Ascending aorta (tissue), 2 donors: ENCODE measurements at regions not wholly inside any gene's neighbourhood (a gene's known extent, or its start where the extent isn't known, plus 50 kb on each side); places are given as distances from the start of the nearest gene placed in this dataset.

Experiments used
- DNase-seq, 2 donors: peaks; one replicate each; pipeline ENCODE4 v3.0.0-alpha.2; 2019; ENCODE audit warnings: low spot score in 2 of 2
- H3K27ac ChIP-seq, 2 donors: fragments of 200-600 bp; sonication (generic); one replicate each; pipeline ENCODE4 v1.5.1; 2016 to 2017; ENCODE audit warnings: mild to moderate bottlenecking in 1 of 2
- H3K27me3 ChIP-seq: fragments of 200-600 bp; sonication (generic); one replicate; pipeline ENCODE4 v1.5.1; 2017
- H3K36me3 ChIP-seq, 2 donors: fragments of 200-600 bp; sonication (generic); one replicate each; pipeline ENCODE4 v1.5.1; 2016
- H3K4me1 ChIP-seq, 2 donors: fragments of 200-600 bp; sonication (generic); one replicate each; pipeline ENCODE4 v1.5.1; 2016 to 2017; ENCODE audit warnings: mild to moderate bottlenecking in 1 of 2
- H3K4me3 ChIP-seq, 2 donors: fragments of 200-600 bp; sonication (generic); one replicate each; pipeline ENCODE4 v1.5.1; 2016 to 2017; ENCODE audit warnings: mild to moderate bottlenecking in 1 of 2
- H3K9me3 ChIP-seq, 2 donors: fragments of 200-600 bp; sonication (generic); one replicate each; pipeline ENCODE4 v1.5.1; 2016
- intact Hi-C: fragments of 100-400 bp; cut with DNase I; formaldehyde crosslinking; loops from one replicate; pipeline ENCODE4 v1.15.1; 2023
- TF ChIP-seq, protein P1 (sequence below), 3 experiments: fragments of 200-600 bp in 2 of 3; fragments of 450-650 bp in 1 of 3; sonication (generic) in 2 of 3; IDR thresholded peaks; one replicate each; pipeline ENCODE4 v1.5.1; 2016 to 2019; ENCODE audit warnings: antibody characterized with exemption in 3 of 3, mild to moderate bottlenecking in 1 of 3, moderate library complexity in 1 of 3

- intact Hi-C loops: no loop called here
- Histone ChIP-seq H3K4me3 (no peak overlapping the region), H3K4me1 (no peaks in the 10 kb centered on the region), H3K9me3 (no peaks in the 10 kb centered on the region), H3K27ac (no peak overlapping the region), H3K36me3 (no peaks in the 10 kb centered on the region), H3K27me3 (no peaks in the 10 kb centered on the region)
- DNase-seq: no peak
- TF ChIP-seq, protein P1, sequence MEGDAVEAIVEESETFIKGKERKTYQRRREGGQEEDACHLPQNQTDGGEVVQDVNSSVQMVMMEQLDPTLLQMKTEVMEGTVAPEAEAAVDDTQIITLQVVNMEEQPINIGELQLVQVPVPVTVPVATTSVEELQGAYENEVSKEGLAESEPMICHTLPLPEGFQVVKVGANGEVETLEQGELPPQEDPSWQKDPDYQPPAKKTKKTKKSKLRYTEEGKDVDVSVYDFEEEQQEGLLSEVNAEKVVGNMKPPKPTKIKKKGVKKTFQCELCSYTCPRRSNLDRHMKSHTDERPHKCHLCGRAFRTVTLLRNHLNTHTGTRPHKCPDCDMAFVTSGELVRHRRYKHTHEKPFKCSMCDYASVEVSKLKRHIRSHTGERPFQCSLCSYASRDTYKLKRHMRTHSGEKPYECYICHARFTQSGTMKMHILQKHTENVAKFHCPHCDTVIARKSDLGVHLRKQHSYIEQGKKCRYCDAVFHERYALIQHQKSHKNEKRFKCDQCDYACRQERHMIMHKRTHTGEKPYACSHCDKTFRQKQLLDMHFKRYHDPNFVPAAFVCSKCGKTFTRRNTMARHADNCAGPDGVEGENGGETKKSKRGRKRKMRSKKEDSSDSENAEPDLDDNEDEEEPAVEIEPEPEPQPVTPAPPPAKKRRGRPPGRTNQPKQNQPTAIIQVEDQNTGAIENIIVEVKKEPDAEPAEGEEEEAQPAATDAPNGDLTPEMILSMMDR (IDR thresholded peaks at IDR 0.05): no peak
Observed at GRCh38 chr11:36807871-36808270, 209.8 kb upstream of the RAG2 start.

GRCh38 chr11:36803084-36803483, 205.0 kb upstream of the RAG2 start:
- TF ChIP-seq, protein P1 (IDR thresholded peaks at IDR 0.05): no peak
- intact Hi-C loops: no loop called here
- H3K4me3 ChIP-seq: no peak overlapping the region
- no peaks in the 10 kb centered on the region for H3K27me3 ChIP-seq
- DNase-seq: no peak
- H3K4me1 ChIP-seq: no peaks in the 10 kb centered on the region
- no peak overlapping the region for H3K27ac ChIP-seq
- no peaks in the 10 kb centered on the region for H3K9me3 ChIP-seq
- no peaks in the 10 kb centered on the region for H3K36me3 ChIP-seq

DNA sequence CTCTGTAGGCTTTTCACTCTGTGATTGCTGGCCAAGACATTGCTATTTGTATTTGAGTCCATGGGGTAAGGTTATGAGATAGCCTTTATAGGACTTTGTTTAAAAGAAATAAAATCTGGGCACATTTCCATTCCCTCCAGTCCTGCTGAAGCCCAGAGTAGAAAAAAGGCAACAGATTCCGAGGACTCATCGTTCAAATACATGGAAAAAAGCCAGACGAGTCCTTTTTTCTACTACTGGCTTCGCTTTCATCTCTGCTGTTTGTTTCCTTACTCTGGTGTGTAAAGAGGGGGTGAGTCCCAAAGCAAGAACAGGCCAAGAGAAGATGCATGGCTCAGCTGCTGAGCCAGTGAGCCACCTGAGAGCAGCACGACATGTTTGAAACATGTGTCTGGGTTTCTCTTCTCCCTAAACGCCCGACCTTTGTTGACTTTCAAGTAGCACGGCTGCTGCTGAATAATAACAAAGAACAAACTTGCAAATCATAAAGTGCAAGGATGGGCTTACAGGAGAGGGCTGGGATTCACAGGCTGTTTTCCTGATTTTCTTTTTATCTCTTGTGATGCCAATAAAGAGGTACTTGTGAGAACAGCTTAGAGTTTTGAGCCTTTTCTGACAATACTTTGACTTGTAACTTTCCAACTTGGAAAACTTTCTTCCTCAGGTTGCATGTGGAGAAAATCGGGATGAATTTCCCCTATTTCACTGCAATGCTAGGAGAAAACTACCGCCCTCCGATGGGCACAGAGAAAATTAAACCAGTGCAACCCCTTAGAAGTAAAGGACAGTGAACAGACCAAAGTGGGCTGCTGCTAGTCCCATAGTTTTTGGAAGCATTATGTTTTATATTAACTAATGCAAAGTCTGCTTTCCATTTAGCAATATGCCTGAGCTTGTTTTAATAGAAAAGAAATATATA, 195.2 kb upstream of the RAG2 start:
- DNase-seq: no peak
- H3K36me3 ChIP-seq: no peaks in the 10 kb centered on the region
- TF ChIP-seq, protein P1 (IDR thresholded peaks at IDR 0.05): no peak
- H3K27me3 ChIP-seq: no peaks in the 10 kb centered on the region
- H3K4me1 ChIP-seq: no peaks in the 10 kb centered on the region
- H3K9me3 ChIP-seq: no peaks in the 10 kb centered on the region
- H3K27ac ChIP-seq: no peak overlapping the region
- no peak overlapping the region for H3K4me3 ChIP-seq
- intact Hi-C loops: no loop called here

GRCh38 chr11:36791957-36792356, 193.9 kb upstream of the RAG2 start:
- Histone ChIP-seq H3K9me3 (peaks cover 0 to 2% of the 10 kb centered on the region in 2 donors), H3K27ac (no peak overlapping the region), H3K27me3 (no peaks in the 10 kb centered on the region), H3K4me3 (no peak overlapping the region), H3K4me1 (no peaks in the 10 kb centered on the region), H3K36me3 (no peaks in the 10 kb centered on the region)
- intact Hi-C loops: no loop called here
- TF ChIP-seq, protein P1 (IDR thresholded peaks at IDR 0.05): no peak
- DNase-seq: no peak

GRCh38 chr11:36790526-36790925, 192.5 kb upstream of the RAG2 start:
- no peak overlapping the region for H3K27ac ChIP-seq

More at GRCh38 chr11:36790526-36790925, 192.5 kb upstream of the RAG2 start:
- no peak for DNase-seq
- Histone ChIP-seq H3K4me3 (no peak overlapping the region), H3K27me3 (no peaks in the 10 kb centered on the region), H3K36me3 (no peaks in the 10 kb centered on the region), H3K9me3 (peaks cover 0 to 6% of the 10 kb centered on the region in 2 donors), H3K4me1 (no peaks in the 10 kb centered on the region)
- TF ChIP-seq, protein P1 (IDR thresholded peaks at IDR 0.05): no peak
- intact Hi-C loops: no loop called here
